Left renal cortex interstitium (tissue), 4 donors: ENCODE measurements at regions not wholly inside any gene's neighbourhood (a gene's known extent, or its start where the extent isn't known, plus 50 kb on each side); places are given as distances from the start of the nearest gene placed in this dataset.
A peak's percentile ranks its signal among the peaks of the same experiment; 100 is the strongest.

ENCODE experiments used
- DNase-seq, 4 donors: peaks; one replicate each; pipeline ENCODE4 v3.0.0-alpha.2; 2013; ENCODE audit warnings: low read depth in 4 of 4, low spot score in 2 of 4, missing footprints in 1 of 4

DNA sequence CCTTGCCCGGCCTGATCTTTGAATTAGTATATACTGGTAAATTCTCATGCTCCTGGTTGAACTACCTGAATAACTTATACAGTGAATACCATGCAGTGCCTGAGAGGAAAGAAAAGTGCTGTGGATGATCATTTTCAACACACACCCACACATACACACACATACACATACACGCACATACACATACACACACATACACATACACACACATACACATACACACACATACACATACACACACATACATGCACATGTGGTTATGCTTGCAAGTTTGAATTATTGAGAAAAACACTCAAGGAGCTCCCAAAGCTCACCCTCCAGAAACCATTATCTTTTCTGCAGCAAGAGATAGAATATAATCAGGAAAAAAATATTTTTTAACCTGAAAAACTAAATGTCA, 366.9 kb upstream of the RASGEF1B start:
- no peak for DNase-seq

GRCh38 chr4:81836716-81837115, 365.0 kb upstream of the RASGEF1B start:
- no peak for DNase-seq

GRCh38 chr4:81833576-81833975, 361.9 kb upstream of the RASGEF1B start:
- DNase-seq, result no peak

DNA sequence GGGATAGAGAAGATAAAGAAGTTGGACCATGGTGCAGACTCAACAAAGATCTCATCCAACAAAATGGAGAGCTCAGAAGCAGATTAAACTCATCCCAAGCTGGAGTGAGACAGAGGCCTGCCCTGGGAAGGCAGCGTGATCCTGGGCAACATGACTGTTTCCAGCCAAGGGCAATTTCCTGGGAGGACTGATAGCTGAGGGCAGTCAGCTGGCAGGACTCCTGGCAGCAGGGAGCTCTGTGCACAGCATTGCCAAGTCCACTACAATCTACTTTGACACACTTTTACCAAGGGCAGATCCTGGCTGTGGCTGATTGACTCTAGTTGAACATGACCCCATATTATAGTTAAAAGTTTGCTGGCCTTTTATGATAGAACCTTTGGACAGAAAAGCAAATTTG, 357.3 kb upstream of the RASGEF1B start:
- no peak for DNase-seq

GRCh38 chr4:81827577-81828202, 356.0 kb upstream of the RASGEF1B start:
- no peak for DNase-seq

DNA sequence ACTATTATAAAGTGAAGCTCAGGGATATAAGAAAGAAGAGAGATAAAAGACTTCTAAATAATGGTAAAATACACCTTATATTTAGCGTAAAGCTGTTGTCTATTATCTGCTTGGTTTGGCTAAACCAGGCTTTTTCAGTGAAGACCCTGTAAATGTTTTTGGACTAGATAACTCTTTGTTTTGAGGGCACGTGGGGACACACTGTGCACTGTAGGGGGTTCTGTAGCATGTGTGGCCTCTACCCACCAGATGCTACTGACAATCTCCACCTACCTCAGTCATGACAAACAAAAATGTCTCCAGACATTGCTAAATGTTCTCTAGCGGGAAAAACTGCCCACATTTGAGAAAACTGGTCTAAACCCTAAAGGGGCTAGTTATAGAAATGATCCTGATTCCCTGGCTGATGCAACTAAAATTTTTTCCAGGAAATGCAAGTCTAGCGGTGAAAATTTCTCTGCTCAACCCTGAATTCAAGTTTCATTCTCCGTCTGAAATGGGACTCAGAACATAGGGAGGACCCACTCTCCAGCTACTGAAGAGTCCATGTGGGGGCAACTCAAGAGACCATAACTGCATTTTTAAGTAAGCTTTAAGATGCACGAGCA, 355.2 kb upstream of the RASGEF1B start:
- no peak for DNase-seq

DNA sequence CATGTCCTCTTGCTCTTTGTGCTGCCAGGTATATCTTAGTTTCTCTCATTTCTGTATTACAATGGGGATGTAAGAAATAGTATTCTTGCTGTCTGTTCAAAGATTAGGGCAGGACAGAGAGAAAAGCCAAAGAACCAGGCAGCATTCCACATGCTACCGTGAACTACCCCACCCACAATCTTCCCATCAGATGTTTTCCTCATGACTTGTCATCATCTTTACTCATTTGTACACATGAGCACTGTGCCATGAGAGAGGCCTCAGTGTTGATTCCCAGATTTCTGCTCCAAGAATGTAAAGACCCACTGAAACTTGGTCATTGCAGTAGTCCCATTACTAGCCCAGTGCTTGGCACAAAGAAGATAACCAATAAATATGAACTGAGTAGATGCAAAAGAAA, 354.6 kb upstream of the RASGEF1B start:
- DNase-seq, result no peak

GRCh38 chr4:81818385-81818920, 346.7 kb upstream of the RASGEF1B start:
- DNase-seq, result no peak

DNA sequence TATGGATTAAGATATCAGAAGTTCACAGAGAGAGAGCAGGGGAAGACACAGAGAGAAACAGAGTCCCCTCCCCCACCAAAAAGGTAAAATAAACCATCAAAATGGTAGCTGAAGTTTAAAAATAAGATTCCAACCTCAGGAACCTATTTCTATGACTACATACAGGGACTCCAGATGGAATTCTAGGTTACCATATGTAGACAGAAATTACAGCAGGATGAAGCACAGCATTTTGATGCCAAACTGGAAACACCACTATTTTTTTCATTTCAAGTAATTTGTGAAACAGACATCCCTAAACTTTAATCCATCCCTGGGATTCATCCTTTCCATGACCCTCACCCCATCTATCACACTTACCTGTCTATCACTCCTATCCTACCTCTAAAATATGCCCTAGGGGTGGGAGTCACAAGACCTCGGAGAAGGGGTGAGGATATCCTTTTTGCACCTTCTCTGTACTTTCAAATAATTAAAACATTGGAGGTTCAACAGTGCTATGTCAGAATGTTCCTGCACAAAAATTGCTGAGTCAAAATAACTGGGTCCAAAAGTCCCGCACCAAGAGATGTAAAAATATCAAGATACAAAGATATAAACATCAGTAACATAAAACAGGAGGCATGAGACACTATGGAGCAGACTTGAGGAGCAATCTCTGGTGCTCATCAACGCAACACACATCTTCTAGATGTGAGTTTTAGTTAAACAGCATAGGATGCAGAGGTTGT, 344.5 kb upstream of the RASGEF1B start:
- no peak for DNase-seq

- DNase-seq, result no peak
These were observed 343.4 kb upstream of the RASGEF1B start for GRCh38 chr4:81814987-81815541.

- no peak for DNase-seq
These were observed 340.0 kb upstream of the RASGEF1B start for GRCh38 chr4:81811562-81812293.

DNA sequence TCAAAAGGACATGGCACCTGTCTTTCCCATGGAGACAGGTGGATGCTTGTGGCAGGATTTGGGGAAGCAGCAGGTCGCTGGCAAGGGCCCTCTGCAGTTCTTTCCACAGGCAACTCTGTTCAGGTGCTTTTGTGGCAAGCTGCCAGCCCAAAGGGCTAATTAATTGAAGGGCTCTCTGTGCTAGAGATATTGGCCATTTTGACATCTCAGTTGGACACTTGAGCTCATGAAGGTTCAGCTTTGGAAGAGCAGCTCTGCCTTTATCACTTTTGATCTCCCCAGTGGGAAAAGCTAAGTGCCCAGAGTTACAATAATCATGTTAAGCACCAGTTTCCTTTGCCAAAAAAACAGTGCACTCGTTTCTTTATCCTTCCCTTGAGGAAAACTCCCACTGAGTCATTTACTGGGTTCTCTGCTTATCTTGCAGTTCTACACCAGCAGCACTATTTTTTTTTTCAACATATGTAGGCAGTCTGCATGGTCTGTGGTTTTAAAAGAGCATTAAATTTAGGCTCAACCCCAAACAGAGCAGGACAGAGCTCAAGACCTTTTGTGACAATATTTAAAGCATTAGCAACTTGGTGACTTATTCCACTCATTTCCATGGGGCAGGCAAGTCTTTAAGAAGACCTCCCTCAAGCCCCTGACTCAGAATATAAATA, 336.4 kb upstream of the RASGEF1B start:
- DNase-seq, result peak in 3 of 4 donors; percentile 7 to 28 (median 19)

GRCh38 chr4:81807386-81807785, 335.7 kb upstream of the RASGEF1B start:
- no peak for DNase-seq

DNA sequence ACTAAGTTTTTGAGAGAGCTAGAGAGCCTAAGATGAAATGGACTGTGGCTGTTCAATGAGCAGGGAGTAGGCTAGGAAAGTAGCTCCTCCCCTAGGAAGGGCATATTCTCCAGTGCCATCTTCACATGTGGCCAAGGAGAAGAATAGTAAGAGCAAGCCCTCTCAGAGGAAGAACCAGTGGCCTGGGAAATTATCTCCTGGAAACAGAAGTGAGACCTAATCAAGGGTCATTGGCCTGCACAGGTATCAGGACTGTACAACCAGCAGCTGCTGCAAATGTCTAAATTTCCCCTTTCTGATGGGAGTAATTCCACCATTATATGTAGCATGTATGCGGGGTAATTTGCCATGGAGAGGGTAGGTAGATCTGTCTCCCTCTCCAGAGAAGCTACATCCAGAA, 334.8 kb upstream of the RASGEF1B start:
- DNase-seq, result no peak

DNA sequence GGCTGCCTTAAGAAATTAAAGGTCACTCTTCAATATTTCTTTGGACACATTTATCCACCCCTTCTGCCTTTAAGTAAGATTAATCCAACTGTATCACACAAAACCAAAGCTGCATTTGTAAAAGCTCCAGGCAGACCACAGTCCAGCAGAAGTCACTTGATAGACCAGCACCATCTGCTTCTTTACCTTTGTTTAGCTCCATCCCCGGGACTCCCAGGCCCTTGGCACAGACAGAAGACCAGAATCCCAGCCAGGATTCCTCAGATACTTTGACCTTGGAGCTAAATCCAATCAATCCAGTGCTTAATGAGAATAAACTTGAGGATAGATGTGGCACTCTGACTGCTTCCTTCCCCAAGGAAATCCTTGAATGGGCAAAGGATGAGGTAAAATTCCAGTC, 333.1 kb upstream of the RASGEF1B start:
- no peak for DNase-seq

- DNase-seq, result no peak
These were observed 330.7 kb upstream of the RASGEF1B start for GRCh38 chr4:81802285-81802846.

DNA sequence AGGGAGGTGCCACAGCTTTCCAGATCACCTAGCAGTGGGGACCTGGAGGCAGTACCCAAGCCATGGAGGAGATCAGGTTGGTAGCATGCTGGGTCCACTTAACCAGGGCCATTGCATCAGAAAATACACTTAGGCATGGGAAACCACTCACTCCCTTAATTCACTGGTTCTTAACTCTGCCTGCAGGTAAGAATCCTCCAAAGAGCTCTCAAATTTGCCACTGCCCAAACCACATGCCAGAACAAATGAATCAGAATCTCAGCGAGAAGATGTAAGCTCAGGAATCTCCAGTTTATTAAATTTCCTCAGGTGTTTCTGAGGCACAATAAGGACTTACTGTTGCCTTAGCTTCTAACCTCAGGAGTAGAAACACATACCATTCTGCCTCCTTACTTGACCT, 327.7 kb upstream of the RASGEF1B start:
- DNase-seq, result no peak

- no peak for DNase-seq
These were observed 325.3 kb upstream of the RASGEF1B start for GRCh38 chr4:81796790-81797528.

DNA sequence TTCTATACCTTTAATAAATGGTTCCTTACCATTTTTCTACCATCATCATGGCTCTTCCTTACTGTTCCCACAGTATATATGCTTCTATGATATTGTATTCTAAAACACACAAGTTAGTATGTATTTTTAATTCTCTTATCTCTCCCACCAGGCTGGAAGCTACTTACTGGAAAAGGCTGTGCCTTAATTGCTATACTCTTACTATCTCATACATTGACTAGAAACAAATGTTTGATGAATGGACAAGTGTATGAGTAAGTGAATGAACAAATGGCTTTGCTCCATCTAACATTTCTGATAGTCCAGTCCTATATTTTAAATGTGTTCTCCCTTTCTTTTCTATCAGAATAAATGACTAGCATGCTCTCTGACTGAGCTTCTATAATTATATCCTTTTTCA, 320.8 kb upstream of the RASGEF1B start:
- DNase-seq, result no peak
